ENCODE measurements at regions not wholly inside any gene's neighbourhood (a gene's known extent, or its start where the extent isn't known, plus 50 kb on each side); places are given as distances from the start of the nearest gene placed in this dataset.

DNA sequence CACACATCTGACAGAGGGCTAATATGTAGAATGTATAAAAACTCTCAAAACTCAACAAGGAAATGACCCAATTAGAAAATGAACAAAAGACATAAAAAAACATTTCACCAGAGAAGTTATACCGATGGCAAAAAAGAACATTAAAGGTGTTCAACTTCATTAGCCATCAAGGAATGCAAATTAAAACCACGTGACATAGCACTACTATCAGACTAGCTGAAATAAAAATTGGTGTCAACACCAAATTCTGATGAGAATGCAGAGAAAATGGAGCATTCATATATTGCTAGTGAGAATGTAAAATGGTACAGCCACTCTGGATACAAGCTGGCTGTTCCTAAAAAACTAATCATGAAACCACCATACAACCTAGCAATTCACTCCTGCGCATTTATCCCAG is 128.0 kb downstream of the INSIG2 start:
- no peak for DNase-seq (ENCODE audit: low spot score)
- TF ChIP-seq, protein P1, sequence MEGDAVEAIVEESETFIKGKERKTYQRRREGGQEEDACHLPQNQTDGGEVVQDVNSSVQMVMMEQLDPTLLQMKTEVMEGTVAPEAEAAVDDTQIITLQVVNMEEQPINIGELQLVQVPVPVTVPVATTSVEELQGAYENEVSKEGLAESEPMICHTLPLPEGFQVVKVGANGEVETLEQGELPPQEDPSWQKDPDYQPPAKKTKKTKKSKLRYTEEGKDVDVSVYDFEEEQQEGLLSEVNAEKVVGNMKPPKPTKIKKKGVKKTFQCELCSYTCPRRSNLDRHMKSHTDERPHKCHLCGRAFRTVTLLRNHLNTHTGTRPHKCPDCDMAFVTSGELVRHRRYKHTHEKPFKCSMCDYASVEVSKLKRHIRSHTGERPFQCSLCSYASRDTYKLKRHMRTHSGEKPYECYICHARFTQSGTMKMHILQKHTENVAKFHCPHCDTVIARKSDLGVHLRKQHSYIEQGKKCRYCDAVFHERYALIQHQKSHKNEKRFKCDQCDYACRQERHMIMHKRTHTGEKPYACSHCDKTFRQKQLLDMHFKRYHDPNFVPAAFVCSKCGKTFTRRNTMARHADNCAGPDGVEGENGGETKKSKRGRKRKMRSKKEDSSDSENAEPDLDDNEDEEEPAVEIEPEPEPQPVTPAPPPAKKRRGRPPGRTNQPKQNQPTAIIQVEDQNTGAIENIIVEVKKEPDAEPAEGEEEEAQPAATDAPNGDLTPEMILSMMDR (IDR thresholded peaks at IDR 0.05; ENCODE audit: extremely low read depth, insufficient read depth, missing control alignments), result no peak
- in situ Hi-C loops (cut with MboI; ENCODE audit: low pct_unique_long_range_greater_than_20kb, low sequenced_read_pairs, unreplicated experiment), result no loop called here

- DNase-seq (ENCODE audit: low spot score), result no peak
- in situ Hi-C loops (cut with MboI; ENCODE audit: low pct_unique_long_range_greater_than_20kb, low sequenced_read_pairs, unreplicated experiment), result no loop called here
Observed at GRCh38 chr2:118209727-118210126, 121.5 kb downstream of the INSIG2 start.

DNA sequence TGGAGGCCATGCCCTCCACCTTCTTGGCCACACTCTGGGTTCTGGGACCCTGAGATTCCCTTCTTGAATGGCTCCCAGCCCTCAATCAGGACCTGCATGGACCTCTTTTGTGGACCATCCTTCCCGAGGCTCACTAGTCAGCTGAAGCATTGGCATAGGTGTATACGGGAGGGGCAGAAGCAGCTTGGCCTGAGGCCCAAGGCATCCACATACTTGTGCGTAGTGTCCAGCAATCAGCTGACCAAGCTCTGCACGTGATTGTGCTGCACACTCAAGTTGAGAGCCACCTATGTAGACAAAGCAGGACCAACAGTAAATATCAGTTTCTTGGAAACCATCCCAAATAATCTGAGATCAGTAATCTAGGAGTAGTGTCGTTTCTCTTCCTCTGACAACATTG is 119.6 kb downstream of the INSIG2 start:
- DNase-seq (ENCODE audit: low spot score), result no peak
- in situ Hi-C loops (cut with MboI; ENCODE audit: low pct_unique_long_range_greater_than_20kb, low sequenced_read_pairs, unreplicated experiment), result no loop called here
- TF ChIP-seq, protein P1 (IDR thresholded peaks at IDR 0.05; ENCODE audit: extremely low read depth, insufficient read depth, missing control alignments), result no peak

More at GRCh38 chr2:118209727-118210126, 121.5 kb downstream of the INSIG2 start:
- TF ChIP-seq, protein P1 (IDR thresholded peaks at IDR 0.05; ENCODE audit: extremely low read depth, insufficient read depth, missing control alignments), result no peak

- in situ Hi-C loops (cut with MboI; ENCODE audit: low pct_unique_long_range_greater_than_20kb, low sequenced_read_pairs, unreplicated experiment), result no loop called here
- DNase-seq (ENCODE audit: low spot score), result no peak
- TF ChIP-seq, protein P1 (IDR thresholded peaks at IDR 0.05; ENCODE audit: extremely low read depth, insufficient read depth, missing control alignments), result peak; percentile 92
Observed at GRCh38 chr2:118202707-118203303, 114.5 kb downstream of the INSIG2 start.

DNA sequence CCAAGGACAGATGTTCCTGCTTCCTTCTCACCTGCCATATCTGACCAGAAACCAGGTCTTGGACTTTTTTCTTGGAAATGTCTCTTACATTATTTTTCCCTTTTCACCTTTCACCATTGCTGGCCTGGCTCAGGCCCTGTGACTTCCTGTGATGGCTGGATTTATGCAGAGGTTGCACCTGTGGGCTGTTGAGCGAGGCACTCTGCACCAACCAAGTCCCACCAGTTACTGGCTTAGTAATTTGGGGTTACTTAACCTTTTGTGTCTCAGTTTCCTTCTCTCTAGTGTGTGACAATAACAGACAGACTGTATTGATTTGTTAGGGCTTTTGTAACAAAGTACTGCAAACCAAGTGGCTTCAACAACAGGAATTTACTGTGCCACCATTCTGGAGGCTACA is 110.0 kb downstream of the INSIG2 start:
- in situ Hi-C loops (cut with MboI; ENCODE audit: low pct_unique_long_range_greater_than_20kb, low sequenced_read_pairs, unreplicated experiment), result no loop called here
- no peak for DNase-seq (ENCODE audit: low spot score)
- TF ChIP-seq, protein P1 (IDR thresholded peaks at IDR 0.05; ENCODE audit: extremely low read depth, insufficient read depth, missing control alignments), result no peak

DNA sequence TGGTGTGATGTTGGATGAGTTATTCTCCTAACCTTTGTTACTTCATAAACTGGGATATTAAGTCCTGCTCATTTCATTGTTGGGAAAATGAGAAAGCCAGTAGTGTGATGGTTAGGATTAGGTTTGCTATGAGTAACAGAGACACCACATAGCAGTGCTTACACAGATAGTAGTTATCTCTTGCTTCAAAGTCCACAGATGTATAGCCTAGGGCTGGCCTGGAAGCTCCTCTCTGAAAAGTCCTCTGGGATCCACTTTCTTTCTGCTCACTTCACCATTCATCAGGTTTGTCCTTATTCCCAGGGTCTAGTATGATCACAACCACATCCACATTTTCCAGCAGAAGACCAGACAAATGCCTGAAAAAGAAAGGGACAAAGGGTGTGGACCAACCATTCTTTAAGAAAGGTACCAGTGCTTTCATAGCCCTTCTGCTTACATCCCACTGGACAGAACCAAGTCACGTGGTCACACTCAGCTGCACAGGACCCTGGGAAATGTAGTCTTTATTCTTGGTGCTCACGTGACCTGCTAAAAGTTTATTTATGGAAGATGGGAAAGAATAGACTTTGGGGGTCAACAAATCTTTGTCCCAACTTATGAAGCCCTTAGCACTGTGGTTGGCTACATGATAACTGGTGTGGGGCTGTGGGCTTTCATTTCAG is 108.9 kb downstream of the INSIG2 start:
- TF ChIP-seq, protein P1 (IDR thresholded peaks at IDR 0.05; ENCODE audit: extremely low read depth, insufficient read depth, missing control alignments), result no peak
- DNase-seq (ENCODE audit: low spot score), result no peak
- in situ Hi-C loops (cut with MboI; ENCODE audit: low pct_unique_long_range_greater_than_20kb, low sequenced_read_pairs, unreplicated experiment), result no loop called here

Data from GM13977 (cell line).